K562 (cell line): ENCODE measurements at regions not wholly inside any gene's neighbourhood (a gene's known extent, or its start where the extent isn't known, plus 50 kb on each side); places are given as distances from the start of the nearest gene placed in this dataset.
A peak's percentile ranks its signal among the peaks of the same experiment; 100 is the strongest.

Source experiments
- CBX3 ChIP-seq, 2 experiments: IDR thresholded peaks; 1 replicate in 1 of 2; 2 replicates in 1 of 2; pipeline ENCODE4 v1.6.1; 2012; ENCODE audit warnings: inconsistent platforms in 2 of 2, low read length in 2 of 2, borderline replicate concordance in 1 of 2, control low read depth in 1 of 2
- EP300 ChIP-seq: IDR thresholded peaks from 2 replicates; pipeline ENCODE4 v1.6.1; 2012; ENCODE audit warnings: low read length, improper control_type of control experiment
- FOXA1 ChIP-seq: fragments of 450-650 bp; IDR thresholded peaks from 2 replicates; pipeline ENCODE4 v1.6.1; 2016; ENCODE audit warnings: mild to moderate bottlenecking, borderline replicate concordance
- NR4A1 ChIP-seq, 2 experiments: fragments of 250-450 bp in 1 of 2; fragments of 450-650 bp in 1 of 2; sonication (Bioruptor Pico) in 1 of 2; IDR thresholded peaks; 2 replicates each; pipeline versions ENCODE4 v1.4.0 to v1.6.1; 2016 to 2020; ENCODE audit warnings: mild to moderate bottlenecking in 2 of 2, missing compliant biosample characterization in 1 of 2, missing genetic modification characterization in 1 of 2, moderate library complexity in 1 of 2
- PML ChIP-seq: IDR thresholded peaks from 2 replicates; pipeline ENCODE4 v1.6.1; 2012; ENCODE audit warnings: low read length, inconsistent platforms
- RCOR1 ChIP-seq, 2 experiments: IDR thresholded peaks; 2 replicates each; pipeline ENCODE4 v1.6.1; 2012; ENCODE audit warnings: low read depth in 2 of 2, low read length in 2 of 2, borderline replicate concordance in 1 of 2, improper control_type of control experiment in 1 of 2
- TAF15 ChIP-seq: fragments of 200-400 bp; formaldehyde crosslinking; IDR thresholded peaks from 2 replicates; pipeline ENCODE4 v1.6.1; 2017; ENCODE audit warnings: mild to moderate bottlenecking, low read depth, low read length, moderate library complexity
- TF ChIP-seq, protein P1 (sequence below), 2 experiments: IDR thresholded peaks; 2 replicates each; pipeline ENCODE4 v1.6.1; 2011; ENCODE audit warnings: borderline replicate concordance in 1 of 2, control low read depth in 1 of 2, low read depth in 1 of 2, low read length in 1 of 2, mild to moderate bottlenecking in 1 of 2, mixed read lengths in 1 of 2, moderate library complexity in 1 of 2; ENCODE audit not compliant: insufficient read depth in 1 of 2, insufficient read length in 1 of 2, poor library complexity in 1 of 2, severe bottlenecking in 1 of 2; ENCODE audit errors: extremely low read depth in 1 of 2
- TF ChIP-seq, protein P2 (sequence below): fragments of 450-650 bp; formaldehyde crosslinking; IDR thresholded peaks from 2 replicates; pipeline ENCODE4 v1.4.0; 2020; ENCODE audit warnings: mild to moderate bottlenecking, moderate library complexity
- TF ChIP-seq, protein P3 (sequence below): fragments of 250-450 bp; sonication (Bioruptor Pico); IDR thresholded peaks from 2 replicates; pipeline ENCODE4 v1.5.0; 2022; ENCODE audit warnings: mild to moderate bottlenecking

DNA sequence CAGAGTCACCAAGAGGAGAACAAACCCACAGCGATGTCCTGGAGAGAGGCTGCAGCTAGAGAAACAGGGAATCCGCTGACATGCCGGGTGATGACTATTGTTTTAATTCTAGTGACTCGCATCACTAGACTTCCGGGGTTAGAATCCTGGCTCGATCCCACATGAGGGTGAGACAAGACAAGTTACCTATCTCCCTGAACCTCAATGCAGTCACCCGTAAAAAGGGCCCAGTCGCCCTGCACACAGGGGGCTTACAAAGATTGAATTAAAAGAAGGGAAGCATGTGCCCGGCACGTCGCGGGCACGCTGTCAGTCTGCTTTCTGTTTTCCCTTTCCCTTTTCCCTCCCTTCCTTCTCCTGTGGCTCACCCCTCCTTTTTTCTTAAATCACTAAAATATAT, 212.9 kb upstream of the FOXF1 start (continued):
- TF ChIP-seq, protein P1, sequence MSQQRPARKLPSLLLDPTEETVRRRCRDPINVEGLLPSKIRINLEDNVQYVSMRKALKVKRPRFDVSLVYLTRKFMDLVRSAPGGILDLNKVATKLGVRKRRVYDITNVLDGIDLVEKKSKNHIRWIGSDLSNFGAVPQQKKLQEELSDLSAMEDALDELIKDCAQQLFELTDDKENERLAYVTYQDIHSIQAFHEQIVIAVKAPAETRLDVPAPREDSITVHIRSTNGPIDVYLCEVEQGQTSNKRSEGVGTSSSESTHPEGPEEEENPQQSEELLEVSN (IDR thresholded peaks at IDR 0.05; ENCODE audit: borderline replicate concordance in 1 of 2, extremely low read depth in 1 of 2, insufficient read depth in 1 of 2, insufficient read length in 1 of 2, low read depth in 1 of 2, low read length in 1 of 2, poor library complexity in 1 of 2, severe bottlenecking in 1 of 2), result peak in 1 of 2 experiments; percentile 55
- TF ChIP-seq, protein P2, sequence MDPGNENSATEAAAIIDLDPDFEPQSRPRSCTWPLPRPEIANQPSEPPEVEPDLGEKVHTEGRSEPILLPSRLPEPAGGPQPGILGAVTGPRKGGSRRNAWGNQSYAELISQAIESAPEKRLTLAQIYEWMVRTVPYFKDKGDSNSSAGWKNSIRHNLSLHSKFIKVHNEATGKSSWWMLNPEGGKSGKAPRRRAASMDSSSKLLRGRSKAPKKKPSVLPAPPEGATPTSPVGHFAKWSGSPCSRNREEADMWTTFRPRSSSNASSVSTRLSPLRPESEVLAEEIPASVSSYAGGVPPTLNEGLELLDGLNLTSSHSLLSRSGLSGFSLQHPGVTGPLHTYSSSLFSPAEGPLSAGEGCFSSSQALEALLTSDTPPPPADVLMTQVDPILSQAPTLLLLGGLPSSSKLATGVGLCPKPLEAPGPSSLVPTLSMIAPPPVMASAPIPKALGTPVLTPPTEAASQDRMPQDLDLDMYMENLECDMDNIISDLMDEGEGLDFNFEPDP, result no peak
- TF ChIP-seq NR4A1 (CRISPR knock-in tag; IDR thresholded peaks at IDR 0.05) (no peak), NR4A1 (tag; IDR thresholded peaks at IDR 0.05) (no peak), EP300 (no peak), CBX3 (IDR thresholded peaks at IDR 0.05; ENCODE audit: borderline replicate concordance in 1 of 2, low read length in 2 of 2) (no peak), FOXA1 (no peak), PML (no peak), TAF15 (no peak), RCOR1 (IDR thresholded peaks at IDR 0.05; ENCODE audit: borderline replicate concordance in 1 of 2, low read depth in 2 of 2, low read length in 2 of 2) (no peak)
- TF ChIP-seq, protein P3, sequence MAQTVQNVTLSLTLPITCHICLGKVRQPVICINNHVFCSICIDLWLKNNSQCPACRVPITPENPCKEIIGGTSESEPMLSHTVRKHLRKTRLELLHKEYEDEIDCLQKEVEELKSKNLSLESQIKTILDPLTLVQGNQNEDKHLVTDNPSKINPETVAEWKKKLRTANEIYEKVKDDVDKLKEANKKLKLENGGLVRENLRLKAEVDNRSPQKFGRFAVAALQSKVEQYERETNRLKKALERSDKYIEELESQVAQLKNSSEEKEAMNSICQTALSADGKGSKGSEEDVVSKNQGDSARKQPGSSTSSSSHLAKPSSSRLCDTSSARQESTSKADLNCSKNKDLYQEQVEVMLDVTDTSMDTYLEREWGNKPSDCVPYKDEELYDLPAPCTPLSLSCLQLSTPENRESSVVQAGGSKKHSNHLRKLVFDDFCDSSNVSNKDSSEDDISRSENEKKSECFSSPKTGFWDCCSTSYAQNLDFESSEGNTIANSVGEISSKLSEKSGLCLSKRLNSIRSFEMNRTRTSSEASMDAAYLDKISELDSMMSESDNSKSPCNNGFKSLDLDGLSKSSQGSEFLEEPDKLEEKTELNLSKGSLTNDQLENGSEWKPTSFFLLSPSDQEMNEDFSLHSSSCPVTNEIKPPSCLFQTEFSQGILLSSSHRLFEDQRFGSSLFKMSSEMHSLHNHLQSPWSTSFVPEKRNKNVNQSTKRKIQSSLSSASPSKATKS (CRISPR knock-in tag), result no peak
